Chondrocyte (in vitro differentiated cells): ENCODE measurements at regions not wholly inside any gene's neighbourhood (a gene's known extent, or its start where the extent isn't known, plus 50 kb on each side); places are given as distances from the start of the nearest gene placed in this dataset.

Source experiments
- DNase-seq: peaks from one replicate; pipeline ENCODE4 v3.0.0; 2021; ENCODE audit warnings: mixed read lengths, low spot score
- H3K27ac Mint-ChIP-seq: one replicate; pipeline ENCODE4 v1.8.0; 2021; ENCODE audit warnings: mild to moderate bottlenecking, moderate library complexity, mixed read lengths; ENCODE audit not compliant: unreplicated experiment
- H3K27me3 Mint-ChIP-seq: 2 replicates; pipeline ENCODE4 v1.8.0; 2021; ENCODE audit warnings: low read depth, mixed read lengths
- H3K36me3 Mint-ChIP-seq: 2 replicates; pipeline ENCODE4 v1.8.0; 2021; ENCODE audit warnings: low read depth, mixed read lengths
- H3K4me1 Mint-ChIP-seq: 2 replicates; pipeline ENCODE4 v1.8.0; 2021; ENCODE audit warnings: low read depth, mild to moderate bottlenecking, mixed read lengths
- H3K4me3 Mint-ChIP-seq: one replicate; pipeline ENCODE4 v1.8.0; 2021; ENCODE audit warnings: mild to moderate bottlenecking, moderate library complexity, mixed read lengths; ENCODE audit not compliant: unreplicated experiment
- H3K9me3 Mint-ChIP-seq: 2 replicates; pipeline ENCODE4 v1.8.0; 2021; ENCODE audit warnings: low read depth, mixed read lengths
- TF ChIP-seq, protein P1 (sequence below): fragments of 200-600 bp; sonication (generic); IDR thresholded peaks from 2 replicates; pipeline ENCODE4 v1.5.0; 2021; ENCODE audit warnings: antibody characterized with exemption, mild to moderate bottlenecking, moderate library complexity

GRCh38 chr3:159326998-159327397 is 525.1 kb downstream of the MFSD1 start:
- TF ChIP-seq, protein P1, sequence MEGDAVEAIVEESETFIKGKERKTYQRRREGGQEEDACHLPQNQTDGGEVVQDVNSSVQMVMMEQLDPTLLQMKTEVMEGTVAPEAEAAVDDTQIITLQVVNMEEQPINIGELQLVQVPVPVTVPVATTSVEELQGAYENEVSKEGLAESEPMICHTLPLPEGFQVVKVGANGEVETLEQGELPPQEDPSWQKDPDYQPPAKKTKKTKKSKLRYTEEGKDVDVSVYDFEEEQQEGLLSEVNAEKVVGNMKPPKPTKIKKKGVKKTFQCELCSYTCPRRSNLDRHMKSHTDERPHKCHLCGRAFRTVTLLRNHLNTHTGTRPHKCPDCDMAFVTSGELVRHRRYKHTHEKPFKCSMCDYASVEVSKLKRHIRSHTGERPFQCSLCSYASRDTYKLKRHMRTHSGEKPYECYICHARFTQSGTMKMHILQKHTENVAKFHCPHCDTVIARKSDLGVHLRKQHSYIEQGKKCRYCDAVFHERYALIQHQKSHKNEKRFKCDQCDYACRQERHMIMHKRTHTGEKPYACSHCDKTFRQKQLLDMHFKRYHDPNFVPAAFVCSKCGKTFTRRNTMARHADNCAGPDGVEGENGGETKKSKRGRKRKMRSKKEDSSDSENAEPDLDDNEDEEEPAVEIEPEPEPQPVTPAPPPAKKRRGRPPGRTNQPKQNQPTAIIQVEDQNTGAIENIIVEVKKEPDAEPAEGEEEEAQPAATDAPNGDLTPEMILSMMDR: no peak
- no peak for DNase-seq
- H3K27ac Mint-ChIP-seq: no peak overlapping the region
- H3K4me3 Mint-ChIP-seq: no peak overlapping the region
- no peaks in the 10 kb centered on the region for H3K36me3 Mint-ChIP-seq
- H3K27me3 Mint-ChIP-seq: peaks cover 13% of the 10 kb centered on the region
- H3K4me1 Mint-ChIP-seq: no peaks in the 10 kb centered on the region
- no peaks in the 10 kb centered on the region for H3K9me3 Mint-ChIP-seq

DNA sequence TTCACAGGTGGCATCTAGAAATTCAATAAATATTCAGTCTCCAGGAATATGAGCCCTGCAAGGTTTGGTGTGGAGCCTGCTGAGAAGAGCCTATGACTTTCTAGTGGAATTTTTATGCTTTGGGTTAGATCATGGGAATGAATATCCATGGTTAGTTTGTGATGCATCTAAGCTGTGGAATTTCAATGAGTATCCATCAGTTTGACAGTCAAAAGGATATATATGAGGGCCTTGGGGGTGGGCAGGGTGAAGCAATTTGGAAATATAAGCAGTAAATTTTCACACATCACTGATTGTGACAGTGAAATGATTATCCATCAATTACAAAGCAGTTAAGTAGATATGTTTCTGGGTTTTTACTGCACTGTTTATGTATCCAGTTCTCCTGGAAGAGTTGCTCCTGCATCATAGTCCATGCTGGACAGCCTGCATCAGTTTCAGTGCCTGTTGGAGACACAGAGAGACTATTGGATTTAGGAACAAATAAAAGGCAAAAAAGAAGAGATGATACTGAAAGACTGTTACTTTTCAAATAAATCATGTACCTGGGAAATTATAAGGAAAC is 530.8 kb downstream of the MFSD1 start:
- DNase-seq: no peak
- peaks cover 10% of the 10 kb centered on the region for H3K27me3 Mint-ChIP-seq
- H3K4me3 Mint-ChIP-seq: no peak overlapping the region
- no peaks in the 10 kb centered on the region for H3K36me3 Mint-ChIP-seq
- no peak overlapping the region for H3K27ac Mint-ChIP-seq
- H3K9me3 Mint-ChIP-seq: peaks cover 4% of the 10 kb centered on the region
- H3K4me1 Mint-ChIP-seq: no peaks in the 10 kb centered on the region
- TF ChIP-seq, protein P1: no peak

GRCh38 chr3:159339131-159339530 is 537.3 kb downstream of the MFSD1 start:
- peaks cover 7% of the 10 kb centered on the region for H3K9me3 Mint-ChIP-seq
- H3K27ac Mint-ChIP-seq: no peak overlapping the region
- TF ChIP-seq, protein P1: no peak

DNA sequence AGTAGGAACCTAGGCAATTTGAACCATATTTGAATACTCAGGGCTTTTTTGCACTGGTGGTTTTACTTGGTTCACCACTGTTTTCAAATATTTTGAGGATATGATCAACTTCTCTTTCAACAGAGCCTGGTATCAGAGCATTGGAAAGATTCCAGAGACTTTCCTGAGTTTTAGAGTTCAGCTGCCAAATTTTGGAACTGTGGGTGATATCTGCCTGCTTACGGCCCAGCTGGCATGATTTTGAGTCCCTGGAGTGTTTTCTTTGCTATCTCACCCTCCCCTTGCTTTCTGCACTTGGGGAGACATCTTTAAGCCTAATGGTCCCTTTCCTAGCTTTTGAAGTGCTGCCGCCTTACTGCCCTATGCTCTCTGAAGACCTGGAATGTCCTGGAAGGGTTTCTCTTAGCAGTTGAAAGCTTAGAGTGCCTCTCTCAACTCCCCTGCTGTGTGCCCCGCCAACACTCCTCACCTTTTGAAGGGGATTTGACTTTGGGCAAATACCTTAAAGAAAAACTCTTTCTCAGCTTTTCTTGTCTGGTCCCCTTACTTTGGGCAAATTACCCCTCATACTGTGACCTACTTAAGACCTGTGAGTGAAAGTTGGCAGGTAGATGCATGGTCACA is 539.1 kb downstream of the MFSD1 start:
- Mint-ChIP-seq H3K4me1 (peaks cover 3% of the 10 kb centered on the region), H3K9me3 (peaks cover 7% of the 10 kb centered on the region), H3K4me3 (no peak overlapping the region), H3K27me3 (peaks cover 3% of the 10 kb centered on the region), H3K36me3 (peaks cover 3% of the 10 kb centered on the region), H3K27ac (peak overlapping the region; percentile 58)
- TF ChIP-seq, protein P1: no peak
- DNase-seq: no peak

More at GRCh38 chr3:159339131-159339530, 537.3 kb downstream of the MFSD1 start:
- H3K4me1 Mint-ChIP-seq: peaks cover 3% of the 10 kb centered on the region
- H3K36me3 Mint-ChIP-seq: peaks cover 3% of the 10 kb centered on the region
- H3K27me3 Mint-ChIP-seq: no peaks in the 10 kb centered on the region
- DNase-seq: no peak
- H3K4me3 Mint-ChIP-seq: no peak overlapping the region

- DNase-seq: no peak
- Mint-ChIP-seq H3K9me3 (no peaks in the 10 kb centered on the region), H3K36me3 (no peaks in the 10 kb centered on the region), H3K4me3 (no peak overlapping the region), H3K4me1 (peaks cover 3% of the 10 kb centered on the region), H3K27me3 (peaks cover 9% of the 10 kb centered on the region), H3K27ac (no peak overlapping the region)
- TF ChIP-seq, protein P1: no peak
Observed at GRCh38 chr3:159346271-159346903, 544.5 kb downstream of the MFSD1 start.
